Esophagus (tissue), 2 donors: ENCODE measurements at regions not wholly inside any gene's neighbourhood (a gene's known extent, or its start where the extent isn't known, plus 50 kb on each side); places are given as distances from the start of the nearest gene placed in this dataset.
A peak's percentile ranks its signal among the peaks of the same experiment; 100 is the strongest.

Source experiments
- H3K27ac ChIP-seq, 2 donors: one replicate each; pipeline ENCODE4 v1.5.1; 2013; ENCODE audit warnings: low read depth in 2 of 2, mild to moderate bottlenecking in 2 of 2, inconsistent platforms in 1 of 2, low read length in 1 of 2, moderate library complexity in 1 of 2
- H3K27me3 ChIP-seq, 2 donors: one replicate each; pipeline ENCODE4 v1.6.1; 2013; ENCODE audit warnings: low read length in 2 of 2, control low read depth in 1 of 2, mild to moderate bottlenecking in 1 of 2; ENCODE audit not compliant: insufficient read depth in 2 of 2, control insufficient read depth in 1 of 2
- H3K36me3 ChIP-seq, 2 donors: one replicate each; pipeline ENCODE4 v1.6.1; 2013; ENCODE audit warnings: low read length in 1 of 2; ENCODE audit not compliant: control insufficient read depth in 2 of 2, insufficient read depth in 2 of 2
- H3K4me1 ChIP-seq, 2 donors: one replicate each; pipeline ENCODE4 v1.6.1; 2013; ENCODE audit warnings: low read length in 1 of 2; ENCODE audit not compliant: control insufficient read depth in 2 of 2, insufficient read depth in 2 of 2
- H3K4me3 ChIP-seq, 2 donors: one replicate each; pipeline ENCODE4 v1.5.1; 2013; ENCODE audit warnings: low read length in 2 of 2, mild to moderate bottlenecking in 2 of 2, low read depth in 1 of 2, moderate library complexity in 1 of 2
- H3K9me3 ChIP-seq, 2 donors: one replicate each; pipeline ENCODE4 v1.6.1; 2013; ENCODE audit warnings: mild to moderate bottlenecking in 2 of 2, low read depth in 1 of 2, low read length in 1 of 2, moderate library complexity in 1 of 2; ENCODE audit not compliant: control insufficient read depth in 2 of 2, insufficient read depth in 1 of 2
- WGBS, 2 donors: extraction: QIAGEN DNeasy Blood & Tissue Kit; methylation state at CpG; one replicate each; pipeline ENCODE4 v1.1.7; 2013; 5-methylcytosine and 5-hydroxymethylcytosine counted together
- donor health status: healthy with polysubstance abuse.
- donor health status: Bipolar disorder and iron deficiency.

- no peaks in the 10 kb centered on the region for H3K36me3 ChIP-seq
- H3K9me3 ChIP-seq: no peaks in the 10 kb centered on the region
- WGBS, 2 donors: 88 to 89% methylated on average over 16 of the region's 16 CpGs
- no peak overlapping the region for H3K27ac ChIP-seq
- H3K4me3 ChIP-seq: no peak overlapping the region
- H3K27me3 ChIP-seq: no peaks in the 10 kb centered on the region
- no peaks in the 10 kb centered on the region for H3K4me1 ChIP-seq
Observed at GRCh38 chr2:238586931-238587775, 160.4 kb downstream of the ASB1 start.

GRCh38 chr2:238587776-238588660, 161.3 kb downstream of the ASB1 start:
- no peak overlapping the region for H3K4me3 ChIP-seq
- H3K9me3 ChIP-seq: no peaks in the 10 kb centered on the region
- H3K27ac ChIP-seq: no peak overlapping the region
- WGBS, 2 donors: 93 to 95% methylated on average over 12 of the region's 12 CpGs
- H3K36me3 ChIP-seq: no peaks in the 10 kb centered on the region
- H3K27me3 ChIP-seq: no peaks in the 10 kb centered on the region
- no peaks in the 10 kb centered on the region for H3K4me1 ChIP-seq

GRCh38 chr2:238589591-238590460, 163.1 kb downstream of the ASB1 start:
- 81 to 83% methylated on average over 16 of the region's 16 CpGs for WGBS, 2 donors
- Histone ChIP-seq H3K27ac (no peak overlapping the region), H3K4me1 (no peaks in the 10 kb centered on the region), H3K27me3 (no peaks in the 10 kb centered on the region), H3K36me3 (no peaks in the 10 kb centered on the region), H3K9me3 (no peaks in the 10 kb centered on the region), H3K4me3 (no peak overlapping the region)

GRCh38 chr2:238591732-238592131, 165.0 kb downstream of the ASB1 start:
- no peak overlapping the region for H3K27ac ChIP-seq
- peaks cover 0 to 8% of the 10 kb centered on the region in 2 donors for H3K4me1 ChIP-seq
- WGBS, 2 donors: 49 to 91% methylated on average over 2 of the region's 2 CpGs
- H3K27me3 ChIP-seq: no peaks in the 10 kb centered on the region
- H3K4me3 ChIP-seq: no peak overlapping the region
- H3K36me3 ChIP-seq: no peaks in the 10 kb centered on the region
- H3K9me3 ChIP-seq: no peaks in the 10 kb centered on the region

- Histone ChIP-seq H3K4me3 (no peak overlapping the region), H3K4me1 (peaks cover 0 to 8% of the 10 kb centered on the region in 2 donors), H3K27ac (no peak overlapping the region), H3K36me3 (no peaks in the 10 kb centered on the region), H3K9me3 (no peaks in the 10 kb centered on the region), H3K27me3 (no peaks in the 10 kb centered on the region)
- WGBS, 2 donors: 79 to 87% methylated on average over 12 of the region's 12 CpGs
Observed at GRCh38 chr2:238593236-238593635, 166.5 kb downstream of the ASB1 start.

- Histone ChIP-seq H3K4me1 (peaks cover 0 to 8% of the 10 kb centered on the region in 2 donors), H3K4me3 (no peak overlapping the region)
- 91 to 94% methylated on average over 9 of the region's 9 CpGs for WGBS, 2 donors
Observed at GRCh38 chr2:238593678-238594077, 167.0 kb downstream of the ASB1 start.

GRCh38 chr2:238594796-238595749, 168.3 kb downstream of the ASB1 start:
- Histone ChIP-seq H3K4me3 (no peak overlapping the region), H3K27ac (no peak overlapping the region), H3K27me3 (no peaks in the 10 kb centered on the region), H3K36me3 (no peaks in the 10 kb centered on the region), H3K4me1 (peaks cover 0 to 8% of the 10 kb centered on the region in 2 donors), H3K9me3 (no peaks in the 10 kb centered on the region)
- WGBS, 2 donors: 89 to 90% methylated on average over 13 of the region's 13 CpGs

More at GRCh38 chr2:238593678-238594077, 167.0 kb downstream of the ASB1 start:
- no peaks in the 10 kb centered on the region for H3K36me3 ChIP-seq
- no peaks in the 10 kb centered on the region for H3K9me3 ChIP-seq
- no peak overlapping the region for H3K27ac ChIP-seq
- no peaks in the 10 kb centered on the region for H3K27me3 ChIP-seq

- no peak overlapping the region for H3K4me3 ChIP-seq
- peaks cover 0 to 10% of the 10 kb centered on the region in 2 donors for H3K4me1 ChIP-seq
- H3K9me3 ChIP-seq: no peaks in the 10 kb centered on the region
- H3K36me3 ChIP-seq: no peaks in the 10 kb centered on the region
- H3K27me3 ChIP-seq: no peaks in the 10 kb centered on the region
- peak overlapping the region; percentile 33 to 61 for H3K27ac ChIP-seq
- 75 to 83% methylated on average over 20 of the region's 20 CpGs for WGBS, 2 donors
Observed at GRCh38 chr2:238595750-238596570, 169.2 kb downstream of the ASB1 start.
